ENCODE measurements at regions not wholly inside any gene's neighbourhood (a gene's known extent, or its start where the extent isn't known, plus 50 kb on each side); places are given as distances from the start of the nearest gene placed in this dataset.

GRCh38 chr9:94033383-94033782, 50.9 kb upstream of the PTPDC1 start:
- H3K27me3 ChIP-seq, result no peaks in the 10 kb centered on the region
- DNase-seq, result no peak
- intact Hi-C loops (cut with DNase I; ENCODE audit: low total_unique reads), result no loop called here
- H3K9me3 ChIP-seq, result no peaks in the 10 kb centered on the region
- no peak overlapping the region for H3K4me3 ChIP-seq
- H3K36me3 ChIP-seq, result no peaks in the 10 kb centered on the region
- no peak overlapping the region for H3K27ac ChIP-seq
- no peak for TF ChIP-seq CTCF (IDR thresholded peaks at IDR 0.05)
- peaks cover 0 to 24% (median 9%) of the 10 kb centered on the region in 4 donors for H3K4me1 ChIP-seq

GRCh38 chr9:94031946-94032345, 52.3 kb upstream of the PTPDC1 start:
- H3K4me3 ChIP-seq, result peak overlapping the region; percentile 82 to 87
- H3K4me1 ChIP-seq, result peaks cover 0 to 24% (median 9%) of the 10 kb centered on the region in 4 donors
- H3K27me3 ChIP-seq, result no peaks in the 10 kb centered on the region
- DNase-seq, result no peak
- intact Hi-C loops (cut with DNase I; ENCODE audit: low total_unique reads), result no loop called here
- H3K36me3 ChIP-seq, result no peaks in the 10 kb centered on the region
- no peak for TF ChIP-seq CTCF (IDR thresholded peaks at IDR 0.05)
- H3K27ac ChIP-seq, result peak overlapping the region; percentile 80 to 86
- H3K9me3 ChIP-seq, result no peaks in the 10 kb centered on the region

DNA sequence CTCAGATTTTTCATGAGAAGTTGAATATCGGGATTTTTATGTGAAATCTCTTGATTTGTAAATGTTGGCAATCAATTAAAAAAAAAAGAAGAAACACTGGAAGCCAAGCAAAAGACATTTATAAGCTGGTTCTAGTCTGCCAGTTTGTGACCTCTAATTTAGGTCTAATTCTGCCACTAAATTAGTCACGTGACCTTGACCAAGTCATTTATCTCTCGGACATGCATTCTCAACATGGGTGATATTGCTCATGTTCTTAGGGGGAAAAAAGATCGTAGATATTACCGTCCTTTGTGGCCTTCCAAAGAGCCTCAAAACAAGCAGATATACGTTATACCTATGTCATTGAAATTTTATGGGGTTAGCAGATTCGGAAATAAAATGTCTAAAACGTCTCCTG, 52.9 kb upstream of the PTPDC1 start:
- DNase-seq, result no peak
- no peak for TF ChIP-seq CTCF (IDR thresholded peaks at IDR 0.05)
- peaks cover 0 to 24% (median 9%) of the 10 kb centered on the region in 4 donors for H3K4me1 ChIP-seq
- peak overlapping the region; percentile 80 to 86 for H3K27ac ChIP-seq
- no peaks in the 10 kb centered on the region for H3K9me3 ChIP-seq
- H3K36me3 ChIP-seq, result no peaks in the 10 kb centered on the region
- intact Hi-C loops (cut with DNase I; ENCODE audit: low total_unique reads), result no loop called here
- H3K27me3 ChIP-seq, result no peaks in the 10 kb centered on the region
- H3K4me3 ChIP-seq, result peak overlapping the region; percentile 82 to 87

DNA sequence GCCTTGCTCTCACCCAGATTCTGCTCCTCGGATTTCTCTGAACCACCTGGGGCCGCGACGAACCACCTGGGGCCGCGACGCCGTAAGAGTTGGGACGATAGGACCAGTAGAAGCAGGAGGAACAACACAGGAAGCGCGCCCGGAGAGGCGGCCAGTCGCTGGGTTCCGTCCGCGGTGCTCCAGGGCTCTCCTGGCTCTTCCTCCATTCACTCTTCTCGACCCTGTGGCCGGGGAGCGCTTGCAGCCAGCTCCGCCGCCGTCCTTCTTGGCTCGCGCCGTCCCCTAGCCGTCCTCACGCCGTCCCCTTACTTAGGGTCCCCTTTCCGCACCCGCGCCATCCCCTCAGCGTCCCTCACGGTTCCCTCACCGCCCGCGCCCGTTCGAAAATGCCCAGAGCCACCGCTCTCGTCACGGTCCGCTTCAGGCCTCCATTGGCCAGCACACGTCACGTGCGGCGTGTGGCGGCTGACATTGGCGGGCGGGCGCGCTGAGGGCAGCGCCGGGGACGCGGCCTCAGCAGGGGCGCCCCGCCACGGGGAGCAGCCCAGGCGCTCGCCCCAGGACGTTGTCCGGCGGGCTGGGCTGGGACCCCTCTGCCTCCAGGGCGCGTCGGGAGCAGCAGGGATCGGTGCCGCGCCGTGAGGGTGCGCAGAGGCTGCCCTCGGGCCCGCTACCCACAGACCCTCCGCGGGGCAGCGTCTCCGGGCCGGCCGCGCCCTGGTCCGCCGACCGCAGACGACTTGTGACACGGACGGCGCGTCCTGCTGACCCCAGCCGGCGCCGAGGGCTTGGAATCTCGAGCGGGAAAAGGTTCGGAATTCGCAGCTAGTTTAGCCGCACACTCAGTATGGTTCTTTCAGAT, 53.7 kb upstream of the PTPDC1 start:
- H3K27ac ChIP-seq, result peak overlapping the region; percentile 80 to 86
- TF ChIP-seq CTCF (IDR thresholded peaks at IDR 0.05), result no peak
- H3K9me3 ChIP-seq, result no peaks in the 10 kb centered on the region
- H3K27me3 ChIP-seq, result no peaks in the 10 kb centered on the region
- no peaks in the 10 kb centered on the region for H3K36me3 ChIP-seq
- intact Hi-C loops (cut with DNase I; ENCODE audit: low total_unique reads), result no loop called here
- DNase-seq, result peak; percentile 85 to 91
- H3K4me1 ChIP-seq, result peaks cover 0 to 24% (median 9%) of the 10 kb centered on the region in 4 donors
- peak overlapping the region; percentile 82 to 87 for H3K4me3 ChIP-seq

DNA sequence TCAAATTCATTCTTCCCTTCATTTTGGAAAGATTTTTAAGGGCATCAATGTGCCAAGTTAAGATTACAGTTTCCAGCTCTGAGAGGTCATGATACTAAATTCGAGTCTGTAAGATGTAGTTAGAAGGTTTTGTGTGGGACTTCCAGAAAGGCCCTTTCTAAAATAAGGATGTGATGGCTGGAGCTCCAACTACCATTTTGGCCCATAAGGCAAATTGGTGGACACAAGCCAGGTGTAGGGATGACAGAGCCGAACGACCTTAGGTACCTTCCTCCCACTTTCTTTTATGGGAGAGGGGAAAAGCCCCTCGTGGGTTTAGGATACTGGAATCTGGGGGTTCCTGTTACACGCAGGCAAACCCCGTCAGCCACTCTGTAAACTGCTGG, 54.3 kb upstream of the PTPDC1 start:
- no peak for TF ChIP-seq CTCF (IDR thresholded peaks at IDR 0.05)
- Histone ChIP-seq H3K27ac (peak overlapping the region; percentile 80 to 86), H3K9me3 (no peaks in the 10 kb centered on the region), H3K4me3 (peak overlapping the region; percentile 82 to 87), H3K27me3 (no peaks in the 10 kb centered on the region), H3K36me3 (no peaks in the 10 kb centered on the region), H3K4me1 (peaks cover 0 to 24% (median 9%) of the 10 kb centered on the region in 4 donors)
- DNase-seq, result no peak
- intact Hi-C loops (cut with DNase I; ENCODE audit: low total_unique reads), result no loop called here

All from tibial artery (tissue), 4 donors.